ENCODE measurements at regions not wholly inside any gene's neighbourhood (a gene's known extent, or its start where the extent isn't known, plus 50 kb on each side); places are given as distances from the start of the nearest gene placed in this dataset.

DNA sequence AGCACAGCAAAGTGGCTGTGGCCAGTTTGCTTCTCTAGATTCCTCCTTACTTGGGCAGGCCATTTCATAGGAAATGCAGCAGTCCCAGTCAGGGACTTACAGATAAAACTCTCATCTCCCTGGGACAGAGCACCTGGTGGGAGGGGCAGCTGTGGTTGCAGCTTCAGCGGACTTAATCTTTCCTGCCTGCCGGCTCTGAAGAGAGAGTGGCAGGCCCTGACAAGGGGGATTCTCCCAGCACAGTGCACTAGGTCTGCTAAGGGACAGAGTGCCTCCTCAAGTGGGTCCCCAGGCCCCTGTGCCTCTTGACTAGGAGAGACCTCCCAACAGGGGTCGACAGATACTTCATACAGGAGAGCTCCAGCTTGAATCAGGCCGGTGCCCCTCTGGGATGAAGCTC is 1649.1 kb downstream of the LRRC4C start:
- H3K9me3 Mint-ChIP-seq, result peaks cover 4 to 46% (median 11%) of the 10 kb centered on the region in 7 donors
- no peaks in the 10 kb centered on the region for H3K27me3 Mint-ChIP-seq

DNA sequence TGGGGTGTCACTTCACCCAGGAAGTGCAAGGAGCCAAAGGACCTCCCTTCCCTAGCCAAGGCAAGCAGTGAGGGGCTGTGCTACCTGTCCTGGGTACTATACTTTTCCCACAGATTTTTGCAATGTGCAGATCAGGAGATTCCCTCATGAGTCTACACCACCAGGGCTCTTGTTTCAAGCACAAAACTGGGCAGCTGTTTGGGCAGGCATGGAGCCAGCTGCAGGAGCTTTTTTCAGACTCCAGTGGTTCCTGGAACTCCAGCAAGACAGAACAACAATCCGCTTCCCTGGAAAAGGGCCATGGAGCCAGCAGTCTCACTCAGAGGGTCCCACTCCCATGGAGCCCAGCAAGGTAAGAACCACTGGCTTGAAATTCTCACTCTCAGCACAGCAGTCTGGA is 1649.6 kb downstream of the LRRC4C start:
- ATAC-seq (ENCODE audit: low read depth in 2 of 2), result no peak
- H3K27ac Mint-ChIP-seq, result no peak overlapping the region
- H3K9me3 Mint-ChIP-seq, result peaks cover 4 to 41% (median 9%) of the 10 kb centered on the region in 7 donors
- H3K36me3 ChIP-seq (ENCODE audit: control insufficient read depth, insufficient read depth, low read length), result no peaks in the 10 kb centered on the region
- H3K4me3 ChIP-seq (ENCODE audit: low read depth, low read length), result no peak overlapping the region
- H3K4me1 Mint-ChIP-seq, result no peaks in the 10 kb centered on the region
- DNase-seq, result no peak
- no peak overlapping the region for H3K4me3 Mint-ChIP-seq
- H3K27ac ChIP-seq (ENCODE audit: insufficient read depth, low read length, poor library complexity, severe bottlenecking), result no peak overlapping the region
- H3K27me3 Mint-ChIP-seq, result no peaks in the 10 kb centered on the region
- H3K27me3 ChIP-seq (ENCODE audit: control insufficient read depth, insufficient read depth, low read length), result no peaks in the 10 kb centered on the region
- no peaks in the 10 kb centered on the region for H3K4me1 ChIP-seq (ENCODE audit: control insufficient read depth, insufficient read depth, low read length, poor library complexity, severe bottlenecking)
- no peaks in the 10 kb centered on the region for H3K36me3 Mint-ChIP-seq
- peaks cover 0 to 21% of the 10 kb centered on the region in 2 experiments for H3K9me3 ChIP-seq (ENCODE audit: control insufficient read depth in 2 of 2, low read length in 2 of 2)

More for the DNA sequence above, 1649.1 kb downstream of the LRRC4C start:
- ATAC-seq (ENCODE audit: low read depth in 2 of 2), result no peak
- no peaks in the 10 kb centered on the region for H3K36me3 Mint-ChIP-seq
- no peak overlapping the region for H3K27ac Mint-ChIP-seq
- Histone ChIP-seq H3K9me3 (ENCODE audit: control insufficient read depth in 2 of 2, low read length in 2 of 2) (peaks cover 0 to 21% of the 10 kb centered on the region in 2 experiments), H3K4me1 (ENCODE audit: control insufficient read depth, insufficient read depth, low read length, poor library complexity, severe bottlenecking) (no peaks in the 10 kb centered on the region), H3K27me3 (ENCODE audit: control insufficient read depth, insufficient read depth, low read length) (no peaks in the 10 kb centered on the region), H3K27ac (ENCODE audit: insufficient read depth, low read length, poor library complexity, severe bottlenecking) (no peak overlapping the region), H3K4me3 (ENCODE audit: low read depth, low read length) (no peak overlapping the region), H3K36me3 (ENCODE audit: control insufficient read depth, insufficient read depth, low read length) (no peaks in the 10 kb centered on the region)
- no peaks in the 10 kb centered on the region for H3K4me1 Mint-ChIP-seq
- no peak for DNase-seq
- H3K4me3 Mint-ChIP-seq, result no peak overlapping the region

DNA sequence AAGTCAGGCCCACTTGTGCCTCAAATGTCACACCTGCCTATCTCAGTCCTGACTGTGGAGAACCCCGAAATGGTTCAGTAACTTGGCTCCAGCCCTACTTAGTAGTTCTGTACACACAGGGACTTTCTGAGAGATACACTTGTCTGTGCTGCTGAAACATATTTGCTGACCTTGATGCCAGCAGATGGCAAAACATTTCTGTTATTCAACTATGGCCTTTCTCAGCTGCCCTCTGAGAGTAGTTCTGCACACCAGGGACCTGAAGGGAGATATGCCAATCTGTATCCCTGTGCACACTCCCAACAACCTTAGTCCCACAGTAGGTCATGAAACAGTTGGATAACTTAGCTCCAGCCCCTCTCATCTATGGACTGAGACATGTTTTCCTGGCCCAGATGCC is 1651.5 kb downstream of the LRRC4C start:
- no peak overlapping the region for H3K27ac ChIP-seq (ENCODE audit: insufficient read depth, low read length, poor library complexity, severe bottlenecking)
- H3K9me3 Mint-ChIP-seq, result peaks cover 6 to 39% (median 8%) of the 10 kb centered on the region in 7 donors
- H3K27me3 Mint-ChIP-seq, result no peaks in the 10 kb centered on the region

DNA sequence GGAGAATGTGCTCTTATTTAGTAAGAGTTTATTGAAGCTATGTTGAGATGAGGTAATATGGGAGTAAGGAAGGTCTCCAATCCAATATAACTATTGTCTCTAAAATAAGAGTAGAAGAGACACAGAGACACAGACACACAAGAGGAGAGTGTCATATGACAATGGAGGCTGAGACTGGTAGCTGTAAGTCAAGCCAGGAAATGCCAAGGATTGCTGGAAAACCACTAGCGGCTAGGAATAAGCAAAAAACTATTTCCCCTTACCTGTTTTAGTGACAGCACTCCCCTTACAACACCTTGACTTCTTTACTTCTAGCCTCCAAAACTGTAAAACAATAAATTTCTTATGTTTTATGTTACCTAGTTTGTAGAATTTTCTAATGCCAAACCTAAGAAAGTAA is 1652.8 kb downstream of the LRRC4C start:
- no peak overlapping the region for H3K27ac Mint-ChIP-seq
- H3K27me3 Mint-ChIP-seq, result no peaks in the 10 kb centered on the region
- ATAC-seq (ENCODE audit: low read depth in 2 of 2), result no peak
- no peak for DNase-seq
- Histone ChIP-seq H3K36me3 (ENCODE audit: control insufficient read depth, insufficient read depth, low read length) (no peaks in the 10 kb centered on the region), H3K4me1 (ENCODE audit: control insufficient read depth, insufficient read depth, low read length, poor library complexity, severe bottlenecking) (no peaks in the 10 kb centered on the region), H3K4me3 (ENCODE audit: low read depth, low read length) (no peak overlapping the region), H3K9me3 (ENCODE audit: control insufficient read depth in 2 of 2, low read length in 2 of 2) (peaks cover 0 to 21% of the 10 kb centered on the region in 2 experiments), H3K27ac (ENCODE audit: insufficient read depth, low read length, poor library complexity, severe bottlenecking) (no peak overlapping the region), H3K27me3 (ENCODE audit: control insufficient read depth, insufficient read depth, low read length) (no peaks in the 10 kb centered on the region)
- no peaks in the 10 kb centered on the region for H3K4me1 Mint-ChIP-seq
- no peaks in the 10 kb centered on the region for H3K36me3 Mint-ChIP-seq
- H3K4me3 Mint-ChIP-seq, result no peak overlapping the region
- H3K9me3 Mint-ChIP-seq, result peaks cover 5 to 32% (median 8%) of the 10 kb centered on the region in 7 donors

More for the DNA sequence above, 1651.5 kb downstream of the LRRC4C start:
- Mint-ChIP-seq H3K4me3 (no peak overlapping the region), H3K4me1 (no peaks in the 10 kb centered on the region), H3K36me3 (no peaks in the 10 kb centered on the region), H3K27ac (no peak overlapping the region)
- Histone ChIP-seq H3K36me3 (ENCODE audit: control insufficient read depth, insufficient read depth, low read length) (no peaks in the 10 kb centered on the region), H3K9me3 (ENCODE audit: control insufficient read depth in 2 of 2, low read length in 2 of 2) (peaks cover 0 to 21% of the 10 kb centered on the region in 2 experiments), H3K4me1 (ENCODE audit: control insufficient read depth, insufficient read depth, low read length, poor library complexity, severe bottlenecking) (no peaks in the 10 kb centered on the region), H3K4me3 (ENCODE audit: low read depth, low read length) (no peak overlapping the region), H3K27me3 (ENCODE audit: control insufficient read depth, insufficient read depth, low read length) (no peaks in the 10 kb centered on the region)
- no peak for DNase-seq
- ATAC-seq (ENCODE audit: low read depth in 2 of 2), result no peak

DNA sequence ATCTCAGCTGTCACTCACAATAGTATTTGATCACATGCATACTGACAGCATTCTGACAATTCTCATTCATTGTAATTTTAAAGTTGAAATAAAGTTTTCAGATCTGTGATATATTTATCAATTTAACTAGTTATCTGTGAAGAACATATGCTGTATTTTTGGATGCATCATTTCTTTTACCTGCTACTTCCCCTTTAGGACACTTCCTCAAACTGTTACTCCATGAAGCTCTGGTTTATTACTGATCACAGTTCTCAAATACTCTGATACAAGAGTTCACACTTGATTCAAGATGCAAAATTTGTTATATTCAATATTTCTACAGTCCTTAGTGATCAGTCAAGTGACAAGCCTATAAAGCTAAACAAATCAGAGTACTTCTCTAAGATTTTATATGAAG is 1655.2 kb downstream of the LRRC4C start:
- Histone ChIP-seq H3K4me1 (ENCODE audit: control insufficient read depth, insufficient read depth, low read length, poor library complexity, severe bottlenecking) (no peaks in the 10 kb centered on the region), H3K27ac (ENCODE audit: insufficient read depth, low read length, poor library complexity, severe bottlenecking) (no peak overlapping the region), H3K4me3 (ENCODE audit: low read depth, low read length) (no peak overlapping the region), H3K27me3 (ENCODE audit: control insufficient read depth, insufficient read depth, low read length) (no peaks in the 10 kb centered on the region), H3K36me3 (ENCODE audit: control insufficient read depth, insufficient read depth, low read length) (no peaks in the 10 kb centered on the region), H3K9me3 (ENCODE audit: control insufficient read depth in 2 of 2, low read length in 2 of 2) (peaks cover 0 to 9% of the 10 kb centered on the region in 2 experiments)
- Mint-ChIP-seq H3K27ac (no peak overlapping the region), H3K4me1 (no peaks in the 10 kb centered on the region), H3K36me3 (no peaks in the 10 kb centered on the region), H3K4me3 (no peak overlapping the region), H3K9me3 (peaks cover 3 to 32% (median 8%) of the 10 kb centered on the region in 7 donors), H3K27me3 (no peaks in the 10 kb centered on the region)
- ATAC-seq (ENCODE audit: low read depth in 2 of 2) (no peak), DNase-seq (no peak)

DNA sequence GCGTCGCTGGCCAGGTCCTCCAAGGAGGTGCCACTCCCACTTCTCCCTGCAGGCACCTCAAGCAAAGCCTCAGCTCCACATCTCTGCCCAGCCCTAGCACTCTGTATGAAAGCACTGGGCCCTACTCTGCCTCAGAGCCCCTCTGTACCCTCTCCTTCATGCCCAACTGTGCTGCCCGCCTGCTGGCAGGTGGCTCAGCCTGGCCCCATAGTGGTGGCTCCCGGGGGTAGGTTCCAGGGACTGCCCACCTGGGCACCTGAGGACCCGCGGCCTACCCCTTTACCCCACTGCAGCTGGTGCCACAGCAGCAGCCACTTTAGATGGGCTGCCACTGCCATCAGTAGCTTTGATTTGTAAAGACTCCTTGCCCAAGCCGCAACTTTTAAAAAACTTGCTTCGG is 1672.8 kb downstream of the LRRC4C start:
- Mint-ChIP-seq H3K9me3 (peaks cover 0 to 17% (median 12%) of the 10 kb centered on the region in 7 donors), H3K4me1 (no peaks in the 10 kb centered on the region)

DNA sequence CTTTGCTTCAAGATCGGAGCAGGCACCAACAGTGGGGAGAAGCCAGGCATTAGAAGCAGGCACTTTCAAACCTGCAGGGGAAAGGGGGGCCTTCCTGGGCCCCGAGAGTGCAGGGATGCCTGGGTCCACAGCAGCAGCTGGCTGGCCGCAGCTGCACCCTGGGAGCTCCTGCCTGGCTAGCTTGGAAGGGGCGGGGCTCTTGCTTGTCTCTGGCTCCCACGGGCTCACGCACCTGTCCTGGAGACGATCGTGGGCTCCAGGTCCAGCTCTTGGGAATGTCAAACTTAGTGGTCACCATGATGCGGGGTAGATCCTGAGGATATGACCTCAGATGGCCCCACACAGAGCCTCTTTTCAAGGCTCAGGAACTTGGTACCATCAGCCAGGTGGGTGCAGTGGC is 1673.2 kb downstream of the LRRC4C start:
- no peak overlapping the region for H3K4me3 ChIP-seq (ENCODE audit: low read depth, low read length)
- no peak overlapping the region for H3K27ac ChIP-seq (ENCODE audit: insufficient read depth, low read length, poor library complexity, severe bottlenecking)
- DNase-seq, result no peak

More for the DNA sequence above, 1672.8 kb downstream of the LRRC4C start:
- Mint-ChIP-seq H3K27ac (no peak overlapping the region), H3K27me3 (no peaks in the 10 kb centered on the region), H3K36me3 (no peaks in the 10 kb centered on the region), H3K4me3 (no peak overlapping the region)
- ATAC-seq (ENCODE audit: low read depth in 2 of 2) (no peak), DNase-seq (no peak)
- Histone ChIP-seq H3K9me3 (ENCODE audit: control insufficient read depth in 2 of 2, low read length in 2 of 2) (peaks cover 0 to 9% of the 10 kb centered on the region in 2 experiments), H3K27me3 (ENCODE audit: control insufficient read depth, insufficient read depth, low read length) (no peaks in the 10 kb centered on the region), H3K4me3 (ENCODE audit: low read depth, low read length) (no peak overlapping the region), H3K27ac (ENCODE audit: insufficient read depth, low read length, poor library complexity, severe bottlenecking) (no peak overlapping the region), H3K4me1 (ENCODE audit: control insufficient read depth, insufficient read depth, low read length, poor library complexity, severe bottlenecking) (no peaks in the 10 kb centered on the region), H3K36me3 (ENCODE audit: control insufficient read depth, insufficient read depth, low read length) (no peaks in the 10 kb centered on the region)

DNA sequence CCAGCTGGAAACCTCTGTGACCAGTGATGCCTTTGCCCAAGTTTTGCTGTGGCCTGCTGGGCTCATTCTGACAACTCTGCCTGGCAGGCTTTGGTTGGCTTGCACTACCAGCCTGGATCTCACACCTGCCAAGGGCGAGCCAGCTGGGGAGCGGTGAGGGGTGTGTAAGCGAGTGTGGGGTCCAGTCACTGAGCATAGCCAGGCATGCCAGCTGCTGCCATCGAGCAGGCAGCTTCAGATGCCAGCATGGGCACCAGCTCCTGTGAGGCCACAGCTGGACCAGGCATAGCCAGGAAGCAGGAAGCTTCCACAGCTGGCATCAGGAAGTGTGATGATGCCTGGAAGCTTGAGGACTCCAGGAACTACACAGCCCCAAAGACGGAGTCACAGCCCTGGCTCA is 1674.6 kb downstream of the LRRC4C start:
- Histone ChIP-seq H3K27me3 (ENCODE audit: control insufficient read depth, insufficient read depth, low read length) (no peaks in the 10 kb centered on the region), H3K4me3 (ENCODE audit: low read depth, low read length) (no peak overlapping the region), H3K36me3 (ENCODE audit: control insufficient read depth, insufficient read depth, low read length) (no peaks in the 10 kb centered on the region), H3K9me3 (ENCODE audit: control insufficient read depth in 2 of 2, low read length in 2 of 2) (peaks cover 0 to 9% of the 10 kb centered on the region in 2 experiments), H3K27ac (ENCODE audit: insufficient read depth, low read length, poor library complexity, severe bottlenecking) (no peak overlapping the region), H3K4me1 (ENCODE audit: control insufficient read depth, insufficient read depth, low read length, poor library complexity, severe bottlenecking) (no peaks in the 10 kb centered on the region)
- H3K36me3 Mint-ChIP-seq, result no peaks in the 10 kb centered on the region
- H3K27me3 Mint-ChIP-seq, result no peaks in the 10 kb centered on the region
- ATAC-seq (ENCODE audit: low read depth in 2 of 2), result no peak
- H3K9me3 Mint-ChIP-seq, result peaks cover 0 to 12% (median 6%) of the 10 kb centered on the region in 7 donors
- H3K4me1 Mint-ChIP-seq, result no peaks in the 10 kb centered on the region
- no peak overlapping the region for H3K27ac Mint-ChIP-seq
- H3K4me3 Mint-ChIP-seq, result no peak overlapping the region
- DNase-seq, result no peak

More for the DNA sequence above, 1673.2 kb downstream of the LRRC4C start:
- Mint-ChIP-seq H3K9me3 (peaks cover 0 to 17% (median 12%) of the 10 kb centered on the region in 7 donors), H3K27me3 (no peaks in the 10 kb centered on the region), H3K36me3 (no peaks in the 10 kb centered on the region), H3K4me1 (no peaks in the 10 kb centered on the region), H3K4me3 (no peak overlapping the region), H3K27ac (no peak overlapping the region)
- Histone ChIP-seq H3K4me1 (ENCODE audit: control insufficient read depth, insufficient read depth, low read length, poor library complexity, severe bottlenecking) (no peaks in the 10 kb centered on the region), H3K36me3 (ENCODE audit: control insufficient read depth, insufficient read depth, low read length) (no peaks in the 10 kb centered on the region), H3K9me3 (ENCODE audit: control insufficient read depth in 2 of 2, low read length in 2 of 2) (peaks cover 0 to 9% of the 10 kb centered on the region in 2 experiments), H3K27me3 (ENCODE audit: control insufficient read depth, insufficient read depth, low read length) (no peaks in the 10 kb centered on the region)
- ATAC-seq (ENCODE audit: low read depth in 2 of 2), result no peak
